ENCODE measurements at regions not wholly inside any gene's neighbourhood (a gene's known extent, or its start where the extent isn't known, plus 50 kb on each side); places are given as distances from the start of the nearest gene placed in this dataset.

DNA sequence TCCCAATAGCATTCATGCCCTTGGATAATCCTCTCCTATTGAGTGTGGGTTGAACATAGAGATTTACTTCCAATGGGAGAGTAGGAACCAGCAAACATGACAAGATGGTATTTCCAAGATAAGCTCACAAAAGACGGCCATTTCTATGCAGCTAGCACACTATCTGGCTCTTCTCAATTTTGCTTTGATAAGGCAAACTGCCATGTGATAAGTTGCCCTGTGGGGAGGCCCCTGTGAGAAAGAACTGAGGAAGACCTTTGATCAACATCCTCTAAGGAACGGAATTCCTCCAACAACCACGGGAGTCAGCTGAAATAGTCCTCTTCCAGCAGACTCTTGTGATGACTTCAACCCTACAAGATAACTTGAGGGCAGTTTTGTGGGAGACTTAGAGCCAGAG is 211.9 kb upstream of the TRPM3 start:
- Histone ChIP-seq H3K4me3 (ENCODE audit: extremely low read depth in 1 of 4, insufficient read depth in 2 of 4, low read depth in 3 of 4, low read length in 4 of 4) (no peak overlapping the region), H2BK15ac (ENCODE audit: low read length) (no peak overlapping the region), H3K14ac (ENCODE audit: insufficient read length) (no peak overlapping the region), H3K27me3 (replicated peaks in 1 of 4; ENCODE audit: control insufficient read depth in 3 of 4, extremely low read depth in 1 of 4, insufficient read depth in 3 of 4, low read length in 3 of 4) (no peaks in the 10 kb centered on the region), H2BK20ac (ENCODE audit: low read length) (no peak overlapping the region), H3K23me2 (ENCODE audit: low read depth, low read length) (no peaks in the 10 kb centered on the region), H3K36me3 (ENCODE audit: control insufficient read depth in 2 of 4, insufficient read depth in 4 of 4, low read length in 3 of 4) (no peaks in the 10 kb centered on the region), H2BK120ac (replicated peaks; ENCODE audit: low read depth, low read length) (no peak overlapping the region), H3K79me2 (ENCODE audit: control insufficient read depth in 1 of 2, insufficient read depth in 2 of 2, low read length in 2 of 2) (no peaks in the 10 kb centered on the region), H4K91ac (replicated peaks; ENCODE audit: insufficient read length, low read length) (no peak overlapping the region), H3K27ac (ENCODE audit: low read depth, low read length) (no peak overlapping the region), H4K8ac (ENCODE audit: extremely low read depth, insufficient read depth, low read length) (no peak overlapping the region), H4K20me1 (replicated peaks in 1 of 2; ENCODE audit: control insufficient read depth in 1 of 2, insufficient read depth in 2 of 2, low read length in 2 of 2) (no peaks in the 10 kb centered on the region), H2BK5ac (ENCODE audit: low read depth, low read length) (no peak overlapping the region), H3K4ac (replicated peaks; ENCODE audit: insufficient read length, low read depth, low read length) (no peak overlapping the region), H2AK5ac (ENCODE audit: low read depth, low read length) (no peak overlapping the region), H4K5ac (ENCODE audit: insufficient read length, low read depth, low read length) (no peak overlapping the region), H3K23ac (ENCODE audit: insufficient read length) (no peak overlapping the region), H3K18ac (ENCODE audit: extremely low read depth, low read length) (no peak overlapping the region), H3K4me1 (replicated peaks in 1 of 4; ENCODE audit: control insufficient read depth in 3 of 4, insufficient read depth in 4 of 4, low read length in 3 of 4) (peaks cover 0 to 7% (median 0%) of the 10 kb centered on the region in 4 experiments; a peak in 2 of 7 replicates), H3K56ac (replicated peaks; ENCODE audit: insufficient read length, low read depth, low read length) (no peak overlapping the region), H3K79me1 (ENCODE audit: low read depth, low read length) (no peaks in the 10 kb centered on the region), H2BK12ac (ENCODE audit: low read depth, low read length) (peak overlapping the region; percentile 6; the same call in 1 of the 2 replicates), H3K9ac (replicated peaks in 1 of 4; ENCODE audit: extremely low read depth in 1 of 4, low read depth in 3 of 4, low read length in 3 of 4) (no peak overlapping the region), H3K9me3 (ENCODE audit: insufficient read depth in 2 of 2, low read depth in 1 of 2, low read length in 1 of 2) (no peaks in the 10 kb centered on the region), H2AFZ (ENCODE audit: low read length) (no peak overlapping the region; the same call in 1 of the 2 replicates), H3K4me2 (ENCODE audit: insufficient read depth in 1 of 2, low read depth in 2 of 2, low read length in 2 of 2) (0 out of 4 replicates have a peak overlapping the region, but pooled peaks of 1 of the 2 experiments have one; percentile 4)
- ChIA-PET POLR2A (ENCODE audit: partially characterized antibody) (interaction anchor here (1.5 kb wide), 1 partner anchor 13 kb away, joined by 3 read pairs; no protein-coding TSS in a partner anchor), CTCF (ENCODE audit: partially characterized antibody) (interaction anchor here (0.8 to 1.4 kb wide), 3 partner anchors 9 to 48 kb away, joined by 3 to 4 read pairs (median 3); no protein-coding TSS in a partner anchor)
- no peak for DNase-seq (ENCODE audit: low read depth in 1 of 2, low spot score in 2 of 2)
- 81% methylated on average over 3 of the region's 3 CpGs; no CpG with 5 or more reads in 1 of the 2 experiments for WGBS, 2 experiments (ENCODE audit: extremely low coverage in 1 of 2, insufficient coverage in 1 of 2, insufficient read length in 1 of 2, insufficient replicate concordance in 2 of 2, low coverage in 1 of 2, low lambda C conversion rate in 2 of 2, missing lambda C conversion rate in 1 of 2)
- no peak for TF ChIP-seq RBBP5 (IDR thresholded peaks at IDR 0.05; ENCODE audit: borderline replicate concordance, low read depth, low read length)
- no peak for TF ChIP-seq GABPA (IDR thresholded peaks at IDR 0.05; ENCODE audit: borderline replicate concordance, insufficient read depth, low read length)
- no peak for TF ChIP-seq USF2 (IDR thresholded peaks at IDR 0.05; ENCODE audit: low read length)
- TF ChIP-seq CREB1 (IDR thresholded peaks at IDR 0.05): no peak
- TF ChIP-seq POU5F1 (IDR thresholded peaks at IDR 0.05; ENCODE audit: low read depth, low read length): no peak
- no peak for TF ChIP-seq JUN (IDR thresholded peaks at IDR 0.05; ENCODE audit: low read depth, low read length)
- no peak for TF ChIP-seq CTBP2 (IDR thresholded peaks at IDR 0.05; ENCODE audit: borderline replicate concordance, insufficient read depth, insufficient read length, low read length)
- FAIRE-seq: no peak
